RPMI8226 (cell line): ENCODE measurements at regions not wholly inside any gene's neighbourhood (a gene's known extent, or its start where the extent isn't known, plus 50 kb on each side); places are given as distances from the start of the nearest gene placed in this dataset.
A peak's percentile ranks its signal among the peaks of the same experiment; 100 is the strongest.
"Not testable (repeated sequence)": the region's sequence is repeated elsewhere in the genome, so short reads cannot be mapped to it uniquely, and the experiment has no call there.

ENCODE experiments used
- DNase-seq: peaks from one replicate; pipeline ENCODE4 v3.0.0-alpha.2; 2015

GRCh38 chr5:57002959-57003485 lies 51.1 kb upstream of the MIER3 start:
- no peak for DNase-seq

DNA sequence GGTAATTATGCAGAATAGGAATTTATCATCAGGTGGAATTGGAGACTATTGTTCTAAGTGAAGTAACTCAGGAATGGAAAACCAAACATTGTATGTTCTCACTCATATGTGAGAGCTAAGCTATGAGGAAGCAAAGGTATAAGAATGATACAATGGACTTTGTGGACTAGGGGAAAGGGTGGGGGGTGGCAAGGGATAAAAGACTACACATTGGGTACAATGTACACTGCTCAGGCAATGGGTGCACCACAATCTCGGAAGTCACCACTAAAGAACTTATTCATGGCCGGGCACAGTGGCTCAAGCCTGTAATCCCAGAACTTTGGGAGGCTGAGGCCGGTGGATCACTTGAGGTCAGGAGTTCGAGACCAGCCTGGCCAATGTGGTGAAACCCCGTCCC lies 51.6 kb upstream of the MIER3 start:
- DNase-seq = not testable (repeated sequence)

DNA sequence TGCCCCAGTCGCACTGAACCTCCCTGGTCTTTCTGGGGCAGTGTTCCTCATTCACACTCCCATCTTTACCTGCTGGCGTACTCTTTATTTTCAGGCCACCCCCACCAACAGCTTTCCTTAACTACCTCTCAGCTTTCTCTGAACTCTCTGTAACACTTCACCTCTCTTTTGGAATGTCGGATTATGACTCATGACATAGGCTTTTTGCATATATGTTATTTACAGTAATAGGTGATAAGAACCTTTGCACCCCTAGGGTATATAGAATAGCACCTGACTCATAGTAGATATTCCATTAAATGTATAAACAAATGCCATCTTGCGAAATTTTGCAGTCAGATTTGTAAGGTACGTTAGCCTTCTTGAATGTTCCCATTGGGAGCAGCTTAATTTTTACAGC lies 52.9 kb upstream of the MIER3 start:
- DNase-seq = no peak

DNA sequence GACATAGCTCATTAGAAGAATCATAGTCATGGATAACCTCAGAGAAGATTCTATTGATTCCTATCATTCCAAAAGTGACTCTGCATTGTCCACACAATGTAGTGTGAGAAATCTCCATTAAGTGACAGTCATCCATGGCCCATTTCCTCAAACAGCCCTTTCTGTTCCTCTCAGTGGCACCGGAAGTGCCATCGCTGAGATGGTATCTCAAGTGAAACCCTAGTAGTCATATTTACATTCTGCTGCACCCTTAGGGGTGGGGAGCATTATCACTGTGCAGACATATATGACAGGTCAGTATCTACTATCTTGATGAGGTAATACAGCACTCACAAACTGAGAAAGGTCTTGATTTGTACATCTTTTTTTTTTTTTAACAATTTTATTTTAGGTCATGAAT lies 55.4 kb upstream of the MIER3 start:
- DNase-seq = peak; percentile 41

DNA sequence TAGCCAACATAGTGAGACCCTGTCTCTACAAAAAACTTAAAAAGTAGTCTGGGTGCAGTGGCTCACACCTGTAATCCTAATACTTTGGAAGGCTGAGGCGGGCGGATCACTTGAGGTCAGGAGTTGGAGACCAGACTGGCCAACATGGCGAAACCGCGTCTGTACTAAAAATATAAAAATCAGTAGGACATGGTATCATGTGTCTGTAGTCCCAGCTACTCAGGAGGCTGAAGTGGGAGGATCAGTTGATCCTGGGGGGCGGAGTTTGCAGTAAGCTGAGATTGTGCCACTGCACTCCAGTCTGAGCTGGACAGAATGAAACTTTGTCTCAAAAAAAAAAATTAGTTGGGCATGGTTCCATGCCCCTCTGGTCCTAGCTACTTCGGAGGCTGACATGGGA lies 57.9 kb upstream of the MIER3 start:
- no peak for DNase-seq

GRCh38 chr5:57010786-57011185 lies 58.9 kb upstream of the MIER3 start:
- no peak for DNase-seq

- no peak for DNase-seq
Observed at GRCh38 chr5:57012511-57012910, 60.6 kb upstream of the MIER3 start.

DNA sequence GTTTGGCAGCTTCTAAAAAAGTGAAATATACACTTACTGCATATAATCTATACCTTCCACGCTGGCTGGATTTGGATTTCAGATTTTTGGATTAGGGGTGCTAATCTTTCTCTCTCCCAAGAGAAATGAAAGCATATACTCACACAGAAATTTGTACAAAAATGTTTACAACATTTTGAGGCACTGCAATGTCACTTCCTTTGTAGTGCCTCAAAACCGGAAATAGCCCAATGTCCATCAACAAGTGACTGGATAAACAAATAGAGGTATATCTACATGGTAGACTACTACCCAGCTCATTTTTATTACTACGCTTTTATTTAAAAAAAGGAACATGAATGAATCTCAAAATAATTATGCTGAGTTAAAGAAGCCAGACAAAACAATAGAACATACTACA lies 74.0 kb upstream of the MIER3 start:
- DNase-seq = no peak

- no peak for DNase-seq
Observed at GRCh38 chr5:57028161-57028560, 76.2 kb upstream of the MIER3 start.

DNA sequence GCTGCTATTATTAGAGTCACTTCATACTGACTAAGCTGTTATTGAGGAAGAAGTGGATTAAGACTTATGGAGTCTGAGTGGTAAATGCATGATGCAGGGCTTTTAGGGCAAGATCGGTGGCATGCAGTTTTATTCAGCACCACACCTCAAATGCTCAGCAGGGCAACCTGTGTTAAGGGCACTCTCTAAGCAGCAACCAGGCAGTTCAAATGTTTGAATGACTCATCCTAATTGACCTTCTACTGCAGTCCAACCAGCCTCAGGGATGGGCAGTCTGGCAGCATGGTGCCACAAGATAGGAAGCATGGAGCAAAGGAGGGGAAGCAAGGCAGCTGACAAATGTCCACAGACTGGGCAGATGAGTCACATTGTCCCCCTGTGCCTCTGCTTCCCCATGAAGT lies 80.2 kb upstream of the MIER3 start:
- peak; percentile 85 for DNase-seq

DNA sequence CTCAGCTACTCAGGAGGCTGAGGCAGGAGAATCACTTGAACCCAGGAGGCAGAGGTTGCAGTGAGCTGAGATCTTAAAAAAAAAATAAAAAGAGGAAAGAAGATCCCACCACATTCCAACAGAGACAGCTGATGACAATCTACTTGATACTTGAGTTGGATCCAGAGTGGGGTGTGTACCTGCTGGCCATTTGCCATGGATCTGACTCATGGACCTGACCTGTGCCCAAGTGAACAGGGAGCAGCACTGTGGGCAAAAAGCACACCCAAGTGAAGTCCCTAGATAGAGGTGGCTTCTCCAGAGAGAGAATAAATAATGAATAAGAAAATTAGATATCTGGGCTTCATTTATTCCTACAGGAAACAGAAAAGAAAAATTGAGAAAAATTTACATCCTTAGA lies 81.2 kb upstream of the MIER3 start:
- DNase-seq = peak; percentile 67

- DNase-seq = no peak
Observed at GRCh38 chr5:57033503-57033902, 81.6 kb upstream of the MIER3 start.

- DNase-seq = no peak
Observed at GRCh38 chr5:57034201-57034916, 82.4 kb upstream of the MIER3 start.

GRCh38 chr5:57035955-57036354 lies 84.0 kb upstream of the MIER3 start:
- DNase-seq = no peak

DNA sequence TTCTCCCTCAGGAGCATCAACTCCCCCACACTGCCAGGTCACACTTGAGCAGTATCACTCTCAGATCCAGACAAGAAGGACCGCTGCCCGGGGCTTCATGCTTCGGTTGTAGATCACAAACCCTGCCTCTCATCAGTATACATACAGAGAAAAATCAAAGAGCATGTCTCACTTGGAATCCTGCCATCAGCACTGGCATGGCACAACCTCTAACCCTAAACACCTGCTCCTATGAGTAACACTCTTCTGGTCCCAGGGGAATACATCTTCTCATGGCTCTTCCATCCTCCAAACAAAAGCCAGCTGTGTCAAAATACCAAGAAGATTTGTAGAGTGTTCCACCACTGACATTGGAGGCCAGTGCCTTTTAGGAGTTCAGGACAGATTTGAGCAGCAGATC lies 84.8 kb upstream of the MIER3 start:
- DNase-seq = peak; percentile 14

DNA sequence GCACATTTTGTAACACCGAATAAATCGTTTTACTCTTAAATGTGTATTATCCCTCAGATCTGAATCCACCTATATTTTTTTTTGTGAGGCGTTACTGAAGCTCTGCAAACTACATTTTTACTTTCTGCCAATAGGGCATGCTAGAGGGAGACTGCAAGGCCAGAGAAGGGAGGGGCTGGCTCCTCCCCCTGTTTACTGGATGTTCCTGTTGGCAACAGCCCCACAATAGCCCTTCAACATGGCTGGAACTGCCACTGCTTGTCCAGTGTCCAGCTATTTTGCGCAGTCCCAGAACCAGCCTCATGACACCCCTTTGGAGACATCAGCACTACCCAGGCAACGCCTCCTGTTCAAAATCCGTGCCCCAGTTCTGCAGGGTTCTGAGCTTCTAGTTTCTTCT lies 85.4 kb upstream of the MIER3 start:
- peak; percentile 48 for DNase-seq

DNA sequence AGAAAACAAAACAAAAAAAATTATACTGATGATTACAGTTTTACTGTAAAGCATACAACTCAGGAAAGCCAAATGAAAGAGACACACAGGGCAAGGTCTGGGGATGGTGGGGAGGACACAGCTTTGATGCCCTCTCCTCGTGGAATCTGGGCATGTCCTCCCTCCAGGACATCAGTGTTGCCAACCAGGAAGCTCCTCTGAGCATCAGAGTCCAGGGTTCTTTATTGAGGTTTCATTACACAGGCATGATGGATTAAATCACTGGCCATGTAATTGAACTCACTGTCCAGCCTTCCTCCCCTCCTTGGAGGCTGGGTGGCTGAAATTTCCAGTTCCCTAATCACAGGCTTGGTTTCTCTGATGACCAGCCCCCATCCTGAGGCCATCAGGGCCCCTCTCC lies 89.6 kb upstream of the MIER3 start:
- DNase-seq = no peak

DNA sequence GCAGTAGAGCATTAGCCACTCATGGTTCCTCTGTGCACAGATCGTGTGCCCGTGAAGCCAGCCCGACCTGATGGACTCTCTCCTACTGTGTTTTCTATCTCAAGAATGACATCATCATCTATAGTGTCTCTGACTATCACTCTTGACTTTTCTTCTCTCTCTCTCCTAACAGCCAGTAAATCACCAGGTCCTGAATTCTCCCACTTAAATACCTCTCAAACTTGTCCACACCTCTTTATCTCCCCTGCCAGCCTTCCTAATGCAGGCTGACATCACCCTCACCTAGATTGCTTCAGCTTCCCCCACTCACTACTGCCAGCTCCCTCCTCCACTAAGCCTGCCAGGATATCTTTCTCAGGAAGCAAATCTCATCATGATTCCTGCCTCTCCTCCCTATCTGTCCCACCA lies 90.6 kb upstream of the MIER3 start:
- DNase-seq = no peak

- DNase-seq = no peak
Observed at GRCh38 chr5:57054135-57054534, 102.2 kb upstream of the MIER3 start.

- DNase-seq = no peak
Observed at GRCh38 chr5:57054671-57055070, 102.7 kb upstream of the MIER3 start.

- no peak for DNase-seq
Observed at GRCh38 chr5:57055731-57056130, 103.8 kb upstream of the MIER3 start.

DNA sequence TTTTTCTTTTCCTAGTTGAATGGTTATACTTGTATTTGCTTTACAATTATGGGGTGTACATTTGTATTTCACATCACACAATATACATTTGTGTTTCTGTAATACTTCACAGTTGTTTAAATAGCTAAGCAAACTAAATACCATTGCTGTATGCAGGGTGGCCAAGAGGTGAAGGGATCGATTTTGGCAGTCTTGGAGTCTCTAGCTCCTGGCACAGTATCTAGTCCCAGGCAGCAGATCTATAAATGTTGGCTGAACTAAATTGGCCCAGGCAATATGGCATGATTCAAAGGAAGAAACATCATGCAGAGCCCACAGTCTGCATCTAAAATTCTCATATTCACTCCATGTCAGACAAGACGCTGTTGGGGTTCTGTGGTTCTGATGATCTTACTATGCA lies 110.1 kb upstream of the GPBP1 start:
- DNase-seq = no peak

DNA sequence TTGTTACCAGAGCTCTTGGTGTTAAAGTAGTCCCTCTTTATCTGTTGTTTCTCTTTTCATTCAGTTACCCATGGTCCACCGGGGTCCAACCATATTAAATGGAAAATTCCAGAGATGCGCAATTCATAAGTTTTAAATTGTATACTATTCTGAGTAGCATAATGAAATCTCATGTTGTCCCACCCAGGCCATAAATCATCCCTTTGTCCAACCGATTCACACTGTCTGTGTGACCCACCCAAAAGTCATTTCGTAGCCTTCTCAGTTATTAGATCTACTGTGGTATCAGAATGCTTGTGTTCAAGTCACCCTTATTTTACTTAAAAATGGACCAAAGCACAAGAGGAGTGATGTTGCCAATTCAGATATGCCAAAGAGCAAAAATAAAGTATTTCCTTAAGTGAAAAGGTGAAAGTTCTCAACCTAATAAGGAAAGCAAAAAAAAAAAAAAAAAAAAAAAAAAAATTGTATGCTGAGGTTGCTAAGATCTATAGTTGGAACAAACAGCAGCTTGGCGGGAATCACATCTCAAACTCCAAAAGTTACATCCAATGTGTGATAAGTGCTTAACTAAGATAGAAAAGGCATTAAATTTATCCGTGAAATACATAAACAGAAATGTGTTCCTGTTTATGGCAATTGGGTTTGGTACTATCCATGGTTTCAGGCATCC lies 106.8 kb upstream of the GPBP1 start:
- no peak for DNase-seq

DNA sequence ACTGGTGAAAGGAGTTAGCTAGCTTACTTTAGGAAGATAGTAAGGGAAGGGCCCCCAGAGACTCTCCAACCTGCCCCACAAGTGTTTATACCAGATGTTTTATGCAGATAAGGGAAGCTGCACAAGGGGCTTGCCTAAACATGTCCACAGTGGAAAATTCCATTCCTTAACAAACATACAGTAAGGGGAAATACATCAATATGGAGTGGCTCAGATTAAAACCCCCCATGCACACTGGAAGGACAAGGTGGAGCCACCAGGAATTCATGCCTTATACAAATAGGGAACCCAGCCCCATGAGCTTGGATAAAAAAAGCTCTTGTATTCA lies 106.3 kb upstream of the GPBP1 start:
- no peak for DNase-seq
